HG03097 (cell line): ENCODE measurements at regions not wholly inside any gene's neighbourhood (a gene's known extent, or its start where the extent isn't known, plus 50 kb on each side); places are given as distances from the start of the nearest gene placed in this dataset.
"Not testable (repeated sequence)": the region's sequence is repeated elsewhere in the genome, so short reads cannot be mapped to it uniquely, and the experiment has no call there.

Experiments used
- ATAC-seq: cut with Tn5 transposase; IDR thresholded peaks from one replicate; pipeline ENCODE4 v1.9.1; 2021; ENCODE audit not compliant: unreplicated experiment, low FRiP score

GRCh38 chr9:120338340-120338739 lies 241.6 kb downstream of the CDK5RAP2 start:
- no peak for ATAC-seq

DNA sequence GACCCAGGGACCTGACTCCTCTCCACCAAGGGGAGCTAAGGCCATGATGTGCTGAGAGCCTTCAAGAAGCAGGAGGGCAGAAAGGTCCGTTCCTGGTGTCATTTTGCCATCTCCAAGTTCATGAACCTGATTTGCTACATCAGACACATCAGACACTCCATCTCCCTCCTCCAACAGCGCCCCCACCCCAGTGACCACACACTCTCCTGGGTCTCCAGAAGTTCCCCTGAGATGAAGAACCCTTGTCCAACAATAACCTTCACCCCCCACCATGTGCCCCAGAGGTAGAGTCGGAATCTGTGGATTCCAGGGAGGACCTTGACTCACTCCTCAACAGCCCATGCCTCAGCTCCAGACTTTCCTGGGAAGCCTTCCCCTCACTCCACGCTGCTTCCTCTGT lies 242.8 kb downstream of the CDK5RAP2 start:
- ATAC-seq, result no peak

DNA sequence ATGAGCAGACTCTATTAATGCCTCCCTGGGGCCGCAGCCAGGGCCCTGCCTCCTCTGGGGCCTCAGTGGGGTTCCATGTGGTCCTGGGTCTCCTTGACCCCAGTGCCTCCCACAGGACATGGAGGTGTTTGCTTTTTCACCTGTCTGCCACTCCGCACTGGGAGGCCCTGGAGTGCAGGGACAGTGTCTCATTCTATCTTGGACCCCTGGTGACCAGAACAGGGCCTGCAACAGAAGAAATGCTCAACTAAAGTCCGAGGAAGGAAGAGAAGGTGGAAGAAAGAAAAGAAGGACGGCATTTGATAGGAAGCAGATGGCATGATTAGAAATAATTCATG lies 243.2 kb downstream of the CDK5RAP2 start:
- ATAC-seq, result no peak

- ATAC-seq, result no peak
Observed at GRCh38 chr9:120336021-120336752, 243.8 kb downstream of the CDK5RAP2 start.

- no peak for ATAC-seq
Observed at GRCh38 chr9:120331913-120332312, 248.1 kb downstream of the CDK5RAP2 start.

GRCh38 chr9:120330031-120330430 lies 249.9 kb downstream of the CDK5RAP2 start:
- no peak for ATAC-seq

- no peak for ATAC-seq
Observed at GRCh38 chr9:120327322-120327721, 252.6 kb downstream of the CDK5RAP2 start.

- no peak for ATAC-seq
Observed at GRCh38 chr9:120326049-120326693, 253.8 kb downstream of the CDK5RAP2 start.

GRCh38 chr9:120324996-120325642 lies 254.8 kb downstream of the CDK5RAP2 start:
- no peak for ATAC-seq

DNA sequence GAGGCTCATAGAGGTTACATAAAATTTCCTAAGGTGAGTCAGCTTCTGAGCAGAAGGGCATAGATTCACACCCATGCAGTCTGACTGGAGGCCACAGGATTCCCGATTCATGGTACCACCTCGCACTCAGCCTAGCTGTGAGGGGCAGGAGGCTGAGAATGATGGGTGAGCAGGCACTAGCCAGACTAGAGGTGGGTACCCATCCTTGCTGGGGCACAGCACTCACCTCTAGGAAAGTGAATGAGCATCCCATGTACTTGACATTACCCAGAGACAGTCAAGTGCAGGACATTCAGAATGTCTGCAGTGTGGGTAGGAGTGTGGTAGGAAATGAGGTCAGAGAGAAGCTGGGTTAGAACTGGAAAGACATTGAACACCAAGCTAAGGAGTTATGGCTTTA lies 255.5 kb downstream of the CDK5RAP2 start:
- ATAC-seq, result no peak

DNA sequence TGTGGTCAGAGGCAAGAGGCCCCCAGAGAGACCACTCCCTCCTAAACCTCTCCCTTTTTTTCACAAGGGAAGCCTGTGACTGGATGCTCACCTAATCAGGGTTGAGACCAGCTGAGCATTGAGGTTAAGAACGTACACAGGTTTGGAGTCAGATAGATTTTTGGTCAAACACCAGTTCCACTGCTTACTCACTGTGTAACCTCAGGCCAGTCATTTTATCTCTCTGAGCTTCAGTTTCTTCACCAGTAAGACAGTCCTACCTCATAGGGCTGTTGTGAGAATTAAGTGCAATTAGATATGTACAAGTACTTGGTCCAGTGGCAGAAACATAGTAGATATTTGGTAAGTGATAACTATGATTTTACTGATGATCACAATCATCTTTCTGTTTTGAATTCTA lies 256.8 kb downstream of the CDK5RAP2 start:
- no peak for ATAC-seq

DNA sequence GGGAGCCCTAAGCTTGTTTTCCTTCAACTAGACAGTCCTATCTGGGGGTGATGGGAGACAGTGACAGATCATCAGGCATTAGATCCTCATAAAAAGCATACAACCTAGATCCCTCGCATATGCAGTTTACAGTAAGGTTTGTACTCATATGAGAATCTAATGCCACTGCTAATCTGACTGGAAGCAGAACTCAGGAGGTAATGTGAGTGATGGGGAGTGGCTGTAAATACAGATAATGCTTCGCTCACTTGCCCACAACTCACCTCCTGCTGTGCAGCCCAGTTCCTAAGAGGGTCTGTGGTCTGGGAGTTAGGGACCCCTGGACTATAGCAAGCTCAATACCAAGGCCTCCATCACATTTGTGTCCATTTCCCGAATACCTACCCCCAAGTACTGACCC lies 260.5 kb downstream of the CDK5RAP2 start:
- ATAC-seq, result no peak

GRCh38 chr9:120315154-120315553 lies 264.8 kb downstream of the CDK5RAP2 start:
- ATAC-seq, result no peak

GRCh38 chr9:120312031-120312430 lies 267.9 kb downstream of the CDK5RAP2 start:
- no peak for ATAC-seq

- ATAC-seq, result no peak
Observed at GRCh38 chr9:120310035-120310434, 269.9 kb downstream of the CDK5RAP2 start.

GRCh38 chr9:120308495-120308894 lies 271.5 kb downstream of the CDK5RAP2 start:
- ATAC-seq, result no peak

GRCh38 chr9:120307599-120307998 lies 272.4 kb downstream of the CDK5RAP2 start:
- ATAC-seq, result no peak

DNA sequence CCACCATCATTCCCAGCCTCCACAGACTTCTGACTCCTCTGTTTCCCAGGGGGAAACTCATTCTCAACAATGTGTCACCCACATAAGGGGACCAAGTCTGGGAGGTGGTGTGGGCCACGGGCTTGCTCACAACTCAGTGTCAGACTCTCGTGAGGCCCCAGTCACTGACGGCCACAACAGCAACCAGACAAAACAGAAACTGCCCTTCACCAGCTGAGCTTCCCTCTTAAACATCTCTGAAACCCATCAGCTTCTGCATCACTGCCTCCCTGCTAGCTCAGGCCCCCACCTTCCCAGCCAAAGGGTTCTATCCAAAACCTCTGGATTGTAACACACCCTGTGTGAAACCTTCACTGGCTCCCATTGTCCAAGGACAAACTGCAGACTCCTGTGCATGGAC lies 273.4 kb downstream of the CDK5RAP2 start:
- no peak for ATAC-seq

DNA sequence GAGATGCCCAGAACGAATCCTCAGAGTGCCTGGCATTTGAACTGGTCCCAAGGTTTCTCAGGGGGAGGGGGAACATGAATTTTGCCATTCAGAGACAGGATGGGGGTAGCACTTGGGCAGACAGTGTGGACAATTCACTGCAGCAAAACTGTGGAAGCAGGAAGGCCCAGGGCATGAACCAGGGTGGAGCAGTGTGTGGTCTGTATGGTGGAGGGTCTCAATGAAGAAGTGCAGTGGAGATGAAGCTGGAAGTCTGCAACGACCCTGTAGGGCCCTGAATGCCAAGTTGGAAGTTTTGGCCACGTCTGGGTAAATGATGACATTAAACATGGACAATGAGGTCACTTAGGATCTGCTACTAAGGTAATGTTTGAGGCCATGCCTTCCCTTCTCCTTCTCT lies 273.9 kb downstream of the CDK5RAP2 start:
- ATAC-seq, result no peak

DNA sequence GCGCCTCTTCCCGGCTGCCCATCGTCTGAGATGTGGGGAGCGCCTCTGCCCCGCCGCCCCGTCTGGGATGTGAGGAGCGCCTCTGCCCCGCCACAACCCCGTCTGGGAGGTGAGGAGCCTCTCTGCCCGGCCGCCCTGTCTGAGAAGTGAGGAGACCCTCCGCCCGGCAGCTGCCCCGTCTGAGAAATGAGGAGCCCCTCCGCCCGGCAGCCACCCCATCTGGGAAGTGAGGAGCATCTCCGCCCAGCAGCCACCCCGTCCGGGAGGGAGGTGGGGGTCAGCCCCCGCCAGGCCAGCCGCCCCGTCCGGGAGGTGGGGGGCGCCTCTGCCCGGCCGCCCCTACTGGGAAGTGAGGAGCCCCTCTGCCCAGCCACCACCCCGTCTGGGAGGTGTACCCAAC lies 275.1 kb downstream of the CDK5RAP2 start:
- ATAC-seq, result not testable (repeated sequence)

GRCh38 chr9:120303519-120303918 lies 276.4 kb downstream of the CDK5RAP2 start:
- ATAC-seq, result no peak

- ATAC-seq, result no peak
Observed at GRCh38 chr9:120299785-120300184, 280.2 kb downstream of the CDK5RAP2 start.
